GM19239 (cell line): ENCODE measurements at regions not wholly inside any gene's neighbourhood (a gene's known extent, or its start where the extent isn't known, plus 50 kb on each side); places are given as distances from the start of the nearest gene placed in this dataset.

Experiments used
- DNase-seq: peaks from one replicate; pipeline ENCODE4 v3.0.0; 2011; ENCODE audit warnings: low spot score; ENCODE audit not compliant: insufficient read length
- FAIRE-seq: peaks from 2 replicates; lab custom pipeline; 2011; peaks lifted over from hg19 to GRCh38; lab: Jason Lieb, UNC

DNA sequence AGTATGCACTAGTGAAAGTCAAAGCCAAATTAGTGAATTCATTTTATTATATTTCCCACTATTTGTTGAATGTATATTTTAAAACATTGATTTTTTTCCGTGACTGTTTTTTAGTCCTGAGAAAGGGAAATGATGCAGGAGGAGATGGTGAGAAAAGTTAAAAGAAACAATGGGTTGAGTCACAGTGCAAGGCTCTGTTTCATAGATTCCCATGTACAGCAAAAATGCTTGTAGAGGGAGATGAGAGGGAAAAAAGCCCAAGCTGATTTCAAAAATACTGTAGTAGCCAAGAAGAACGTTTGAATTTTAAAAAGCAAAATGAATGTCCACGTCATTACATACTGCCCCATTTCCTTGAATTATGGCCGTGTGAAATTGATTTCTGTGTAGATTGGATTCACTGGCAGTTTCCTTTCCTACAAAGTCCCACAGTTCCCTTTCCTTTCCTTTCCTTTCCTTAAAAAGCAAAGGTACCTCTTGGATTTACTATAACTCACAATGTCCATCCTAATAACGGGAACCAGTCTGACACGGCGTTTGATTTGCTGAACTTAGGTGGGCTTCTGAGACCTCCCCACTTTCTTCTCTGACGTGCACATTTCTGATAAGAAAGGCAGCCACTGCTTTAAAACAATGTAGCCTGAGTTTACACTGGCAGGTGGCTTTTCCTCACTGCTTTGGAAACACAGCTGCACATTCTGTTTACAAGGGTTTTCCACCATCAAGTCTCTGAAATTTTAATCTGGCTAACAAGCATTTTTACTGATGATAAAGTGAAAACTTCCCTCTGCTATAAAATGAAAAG lies 63.7 kb downstream of the SPCS3 start:
- no peak for FAIRE-seq

GRCh38 chr4:176385601-176386000 lies 65.8 kb downstream of the SPCS3 start:
- DNase-seq: no peak
- no peak for FAIRE-seq

More for the DNA sequence above, 63.7 kb downstream of the SPCS3 start:
- no peak for DNase-seq

- DNase-seq (no peak), FAIRE-seq (no peak)
Measured at GRCh38 chr4:176387571-176387970, 67.8 kb downstream of the SPCS3 start.

DNA sequence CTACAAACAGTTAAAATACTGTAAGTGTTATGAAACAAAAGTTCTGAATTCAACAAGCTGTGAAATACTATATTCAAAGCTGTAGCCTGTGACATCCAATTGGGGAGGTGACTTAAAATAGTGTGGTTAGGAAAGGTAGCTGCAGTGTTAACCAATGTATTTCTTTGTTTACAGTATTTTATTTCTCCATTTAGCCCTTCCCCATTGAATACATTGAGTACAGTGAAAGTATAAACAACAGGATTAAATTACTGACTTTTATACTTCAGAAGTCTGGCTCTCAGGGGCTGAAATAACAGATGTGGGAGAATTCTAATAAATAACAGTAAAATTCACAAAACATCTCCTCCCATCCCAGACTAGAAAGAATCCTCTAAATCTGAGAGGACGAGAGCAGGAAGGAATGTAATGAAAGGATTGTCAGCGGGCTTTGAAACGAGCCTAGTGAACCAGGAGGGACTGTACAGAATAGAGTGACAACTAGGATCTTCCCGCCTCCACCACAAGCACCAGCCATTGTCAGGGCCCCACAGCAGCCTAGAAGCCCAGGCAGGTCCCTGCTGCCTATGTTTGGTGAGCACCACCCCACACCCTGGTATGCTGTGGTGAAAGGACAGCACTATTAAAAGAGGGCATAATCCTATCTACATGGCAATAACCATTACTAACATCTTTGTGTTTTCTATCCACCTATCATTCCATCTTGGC lies 73.7 kb downstream of the SPCS3 start:
- DNase-seq (no peak), FAIRE-seq (no peak)

DNA sequence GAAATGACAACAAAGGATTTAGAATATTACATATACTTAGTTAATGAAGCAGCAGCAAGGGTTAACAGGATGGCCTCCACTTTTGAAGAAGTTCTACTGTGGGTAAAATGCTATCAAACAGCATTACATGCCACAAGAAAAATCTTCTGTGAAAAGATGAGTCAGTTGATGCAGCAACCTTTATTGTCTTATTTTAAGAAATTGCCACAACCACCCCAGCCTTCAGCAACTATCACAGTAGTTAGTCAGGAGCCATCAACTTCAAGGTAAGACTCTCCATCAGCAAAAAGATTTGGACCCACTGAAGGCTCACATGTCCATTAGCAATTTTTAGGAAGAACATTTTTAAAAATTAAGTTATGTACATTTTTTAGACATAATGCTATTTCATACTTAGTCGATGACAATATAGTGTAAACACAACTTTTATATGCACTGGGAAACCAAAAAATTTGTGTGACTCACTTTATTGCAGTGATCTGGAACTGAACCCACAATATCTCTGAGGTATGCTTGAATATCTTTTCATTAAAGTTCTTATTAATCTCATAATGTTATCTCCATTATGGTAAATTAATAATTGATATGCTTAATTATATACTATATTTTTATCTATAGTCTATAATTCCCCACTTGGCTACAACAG lies 81.2 kb downstream of the SPCS3 start:
- FAIRE-seq (no peak), DNase-seq (no peak)

GRCh38 chr4:176404621-176405020 lies 84.9 kb downstream of the SPCS3 start:
- DNase-seq (no peak), FAIRE-seq (no peak)

DNA sequence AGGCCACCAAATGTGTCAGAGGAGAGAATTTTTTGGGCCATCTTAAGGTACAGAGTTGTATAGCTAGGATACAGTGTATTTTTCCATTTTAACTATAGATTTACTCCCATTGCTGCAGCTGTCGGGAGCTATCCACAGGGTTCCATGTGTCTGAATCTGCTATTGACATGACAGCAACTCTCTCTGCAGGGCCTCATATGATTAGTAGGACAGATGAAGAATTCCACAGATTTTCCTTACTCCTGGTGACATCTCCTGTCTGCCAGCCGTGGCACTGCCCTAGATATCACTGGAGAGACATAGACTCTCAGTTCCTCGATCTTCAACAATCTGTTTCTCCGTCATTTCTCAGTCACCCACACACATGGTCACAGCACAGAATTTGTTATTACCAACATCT lies 86.5 kb downstream of the SPCS3 start:
- DNase-seq (no peak), FAIRE-seq (no peak)

- DNase-seq (no peak), FAIRE-seq (no peak)
Measured at GRCh38 chr4:176406736-176407135, 87.0 kb downstream of the SPCS3 start.

GRCh38 chr4:176409627-176410026 lies 89.9 kb downstream of the SPCS3 start:
- DNase-seq (no peak), FAIRE-seq (no peak)

GRCh38 chr4:176413171-176413570 lies 93.4 kb downstream of the SPCS3 start:
- FAIRE-seq (no peak), DNase-seq (no peak)

DNA sequence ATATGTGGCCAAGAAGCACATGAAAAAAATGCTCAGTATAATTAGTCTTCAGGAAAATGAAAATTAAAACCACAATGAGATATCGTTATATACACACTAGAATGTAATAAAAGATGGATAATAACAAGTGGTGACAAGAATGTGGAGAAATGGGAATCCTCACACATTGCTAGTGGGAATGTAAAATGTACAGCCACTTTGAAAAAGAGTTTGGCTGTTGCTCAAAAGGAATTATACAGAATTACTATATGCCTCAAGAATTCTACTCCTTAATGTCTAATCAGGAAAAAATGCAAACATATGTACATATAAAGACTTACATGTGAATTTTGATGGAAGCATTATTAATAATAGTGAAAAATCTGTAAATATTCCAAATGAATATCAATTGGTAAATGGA lies 102.2 kb downstream of the SPCS3 start:
- no peak for DNase-seq
- no peak for FAIRE-seq

DNA sequence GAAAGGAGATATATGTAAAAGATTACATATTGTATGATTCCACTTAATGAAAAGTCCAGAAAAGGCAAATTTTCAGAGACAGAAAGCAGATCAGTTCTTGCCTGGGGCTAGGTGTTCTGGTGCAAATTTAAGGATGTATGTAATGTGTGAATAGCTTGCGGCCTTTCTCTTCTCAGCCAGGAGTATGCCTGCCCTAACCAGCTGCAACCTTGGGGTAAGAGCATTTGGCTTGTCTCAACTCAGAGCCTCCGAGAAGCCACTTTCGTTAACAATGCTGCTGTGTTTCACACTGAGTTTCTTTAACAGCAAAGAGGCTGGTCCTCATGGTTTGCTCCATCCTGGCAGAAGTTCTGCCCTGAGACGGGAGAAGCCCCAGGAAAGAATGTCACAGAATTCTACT lies 102.7 kb downstream of the SPCS3 start:
- DNase-seq (no peak), FAIRE-seq (no peak)

GRCh38 chr4:176425035-176425434 lies 105.3 kb downstream of the SPCS3 start:
- DNase-seq: no peak
- FAIRE-seq: no peak

- FAIRE-seq: no peak
- DNase-seq: no peak
Measured at GRCh38 chr4:176432811-176433540, 113.2 kb downstream of the SPCS3 start.

- FAIRE-seq: no peak
- DNase-seq: no peak
Measured at GRCh38 chr4:176433983-176434382, 114.2 kb downstream of the SPCS3 start.

GRCh38 chr4:176435901-176436292 lies 116.1 kb downstream of the SPCS3 start:
- FAIRE-seq (no peak), DNase-seq (no peak)

GRCh38 chr4:176436293-176436973 lies 116.7 kb downstream of the SPCS3 start:
- FAIRE-seq (peak; percentile 28), DNase-seq (no peak)

DNA sequence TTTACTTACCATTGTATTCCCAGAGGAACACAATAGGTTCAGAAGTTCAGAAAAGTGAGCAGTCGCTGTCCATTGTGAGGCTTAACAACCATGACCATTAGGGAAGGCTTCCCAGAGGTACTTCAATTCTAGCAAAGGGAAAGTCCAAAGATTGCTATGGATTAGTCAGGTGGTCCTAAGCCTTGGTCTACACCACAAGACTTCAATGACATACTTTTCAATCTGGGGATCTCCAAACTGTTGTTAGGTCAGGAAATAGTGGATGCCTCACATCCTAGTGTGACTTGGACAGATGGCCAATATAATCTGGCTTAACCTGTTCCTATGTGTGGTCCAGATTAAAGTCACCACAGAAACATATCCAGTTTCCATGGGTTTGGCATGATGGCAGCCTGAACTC lies 118.0 kb downstream of the SPCS3 start:
- DNase-seq (no peak), FAIRE-seq (no peak)

DNA sequence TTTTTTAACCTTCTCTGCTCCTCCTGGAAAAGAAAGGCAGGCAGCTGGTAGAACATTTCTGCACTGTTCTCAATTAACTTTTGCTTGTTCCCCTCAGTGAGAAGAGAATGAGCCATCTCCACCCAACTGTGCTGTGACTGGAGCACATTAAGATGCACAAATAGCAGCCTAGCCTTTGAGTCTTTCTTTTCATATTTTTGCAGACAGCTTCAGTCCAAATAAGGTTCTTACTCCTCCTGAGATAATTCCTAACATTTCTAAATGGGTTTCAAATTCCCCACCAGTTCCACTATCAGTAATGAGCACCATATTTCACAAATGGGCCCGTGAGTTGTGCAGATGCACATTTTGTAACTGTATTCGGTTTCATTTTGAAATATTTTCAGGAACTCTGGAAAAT lies 118.6 kb downstream of the SPCS3 start:
- DNase-seq: no peak
- no peak for FAIRE-seq

DNA sequence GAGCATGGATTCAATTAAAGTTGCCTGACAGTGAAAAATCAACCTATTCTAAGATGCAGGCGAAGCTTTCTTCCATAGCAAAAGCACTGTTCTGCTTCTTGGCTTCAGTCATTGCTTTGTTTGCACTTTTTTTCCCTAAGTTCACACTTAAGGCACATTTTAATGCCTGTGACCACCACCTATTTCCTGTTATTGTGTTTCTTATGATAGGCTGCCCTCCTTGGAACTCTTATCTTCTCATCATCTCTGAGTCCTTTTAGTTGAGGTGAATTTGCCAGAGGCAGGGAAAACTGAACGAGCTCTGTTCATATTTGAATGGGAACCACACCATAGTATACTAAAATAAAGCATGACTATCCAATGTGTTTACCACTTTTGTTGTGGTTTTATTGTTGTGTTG lies 119.8 kb downstream of the SPCS3 start:
- no peak for DNase-seq
- no peak for FAIRE-seq
